DND-41 (cell line): ENCODE measurements at regions not wholly inside any gene's neighbourhood (a gene's known extent, or its start where the extent isn't known, plus 50 kb on each side); places are given as distances from the start of the nearest gene placed in this dataset.

ENCODE experiments used
- ATAC-seq: fragments of 200-7000 bp; cut with Tn5 transposase; 3 replicates; pipeline ENCODE4 v1.9.1; 2021; ENCODE audit warnings: low read depth; ENCODE audit not compliant: insufficient read depth
- DNase-seq: peaks from one replicate; pipeline ENCODE4 v3.0.0-alpha.2; 2020
- H2AFZ ChIP-seq: 2 replicates; pipeline ENCODE4 v1.6.0; 2012; ENCODE audit warnings: low read depth, low read length
- H3K27ac ChIP-seq: 2 replicates; pipeline ENCODE4 v1.5.1; 2012; ENCODE audit warnings: low read length, inconsistent platforms
- H3K27me3 ChIP-seq: fragments of 200-600 bp; sonication (generic); 2 replicates; pipeline ENCODE4 v1.6.0; 2012; ENCODE audit warnings: low read length, mild to moderate bottlenecking, inconsistent platforms; ENCODE audit not compliant: insufficient read depth, poor library complexity
- H3K36me3 ChIP-seq: 2 replicates; pipeline ENCODE4 v1.5.1; 2012; ENCODE audit warnings: low read length, inconsistent platforms; ENCODE audit not compliant: insufficient read depth
- H3K4me1 ChIP-seq: 2 replicates; pipeline ENCODE4 v1.5.1; 2012; ENCODE audit warnings: mild to moderate bottlenecking, low read length; ENCODE audit not compliant: insufficient read depth
- H3K4me2 ChIP-seq: 2 replicates; pipeline ENCODE4 v1.6.0; 2012; ENCODE audit warnings: mild to moderate bottlenecking, moderate library complexity, low read length, inconsistent platforms; ENCODE audit not compliant: insufficient read depth
- H3K4me3 ChIP-seq, 2 experiments: fragments of 200-600 bp in 1 of 2; shearing (Covaris generic) in 1 of 2; 2 replicates each; pipeline ENCODE4 v1.5.1; 2012 to 2016; ENCODE audit warnings: inconsistent platforms in 2 of 2, low read length in 2 of 2, mild to moderate bottlenecking in 2 of 2, low read depth in 1 of 2, moderate library complexity in 1 of 2
- H3K79me2 ChIP-seq: 2 replicates; pipeline ENCODE4 v1.6.0; 2012; ENCODE audit warnings: low read length, inconsistent platforms; ENCODE audit not compliant: insufficient read depth
- H3K9ac ChIP-seq: 2 replicates; pipeline ENCODE4 v1.6.0; 2012; ENCODE audit warnings: low read depth, mild to moderate bottlenecking, inconsistent platforms, low read length, moderate library complexity
- H3K9me3 ChIP-seq: 2 replicates; pipeline ENCODE4 v1.5.1; 2012; ENCODE audit warnings: low read length, moderate library complexity, mild to moderate bottlenecking, inconsistent platforms; ENCODE audit not compliant: insufficient read depth, severe bottlenecking
- H4K20me1 ChIP-seq: 2 replicates; pipeline ENCODE4 v1.6.0; 2012; ENCODE audit warnings: low read length; ENCODE audit not compliant: insufficient read depth
- CTCF ChIP-seq: IDR thresholded peaks from 2 replicates; pipeline ENCODE4 v1.5.1; 2012; ENCODE audit warnings: borderline replicate concordance, low read length, moderate library complexity, mild to moderate bottlenecking; ENCODE audit not compliant: poor library complexity, severe bottlenecking; ENCODE audit errors: extremely low read depth
- EZH2 ChIP-seq: IDR thresholded peaks from 3 replicates; pipeline ENCODE4 v1.6.1; 2012; ENCODE audit warnings: borderline replicate concordance, low read depth, mild to moderate bottlenecking, moderate library complexity, low read length, inconsistent platforms; ENCODE audit not compliant: severe bottlenecking

DNA sequence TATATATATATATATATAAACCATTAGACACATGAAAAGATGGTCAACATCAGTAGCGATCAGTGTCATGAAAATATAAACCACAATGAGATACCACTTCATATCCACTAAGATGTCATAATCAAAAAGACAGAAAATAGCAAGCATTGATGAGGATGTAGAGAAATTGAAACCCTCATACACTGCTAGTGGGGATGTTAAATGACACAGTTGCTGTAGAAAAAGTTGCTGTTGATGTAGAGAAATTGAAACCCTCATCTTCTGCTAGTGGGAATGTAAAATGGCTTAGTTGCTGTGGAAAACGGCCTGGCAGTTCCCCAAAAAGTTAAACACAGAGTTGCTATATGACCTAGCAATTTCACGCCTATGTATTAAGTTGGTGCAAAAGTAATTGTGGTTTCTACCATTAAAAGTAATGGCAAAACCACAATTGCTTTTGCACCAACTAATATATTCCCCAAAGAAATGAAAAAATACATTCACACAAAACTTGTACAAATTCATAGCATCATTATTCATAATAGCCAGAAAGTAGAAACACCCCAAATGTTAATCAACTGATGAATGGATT lies 120.5 kb upstream of the ZWINT start:
- no peaks in the 10 kb centered on the region for H3K9me3 ChIP-seq
- no peak overlapping the region for H3K4me3 ChIP-seq
- no peak overlapping the region for H3K9ac ChIP-seq
- DNase-seq: no peak
- TF ChIP-seq CTCF: no peak
- TF ChIP-seq EZH2: no peak
- no peaks in the 10 kb centered on the region for H3K27me3 ChIP-seq
- H3K27ac ChIP-seq: no peak overlapping the region
- no peak for ATAC-seq
- no peak overlapping the region for H2AFZ ChIP-seq
- no peaks in the 10 kb centered on the region for H3K79me2 ChIP-seq
- no peaks in the 10 kb centered on the region for H3K4me1 ChIP-seq
- H3K4me2 ChIP-seq: no peak overlapping the region
- no peaks in the 10 kb centered on the region for H3K36me3 ChIP-seq
- no peaks in the 10 kb centered on the region for H4K20me1 ChIP-seq

DNA sequence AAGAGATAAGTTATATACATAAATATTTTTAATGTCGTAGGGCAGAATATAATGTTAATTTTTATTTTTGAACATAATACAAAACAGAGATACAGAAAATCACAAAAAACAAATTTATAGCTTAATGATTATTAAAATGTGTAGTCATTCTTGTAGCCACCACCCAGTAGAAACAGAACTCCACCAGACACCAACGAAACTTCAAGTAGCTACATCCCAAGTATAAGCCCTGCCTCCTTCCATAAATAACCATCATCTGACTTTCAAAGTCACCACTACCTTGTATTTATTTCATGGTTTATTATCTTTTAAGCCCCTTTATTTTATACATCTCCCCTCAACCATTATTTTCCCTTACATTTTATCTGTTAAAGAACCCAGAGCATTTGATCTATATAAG lies 111.9 kb upstream of the ZWINT start:
- Histone ChIP-seq H3K36me3 (no peaks in the 10 kb centered on the region), H3K27ac (no peak overlapping the region), H3K4me3 (no peak overlapping the region), H4K20me1 (no peaks in the 10 kb centered on the region), H3K4me2 (no peak overlapping the region), H2AFZ (no peak overlapping the region), H3K4me1 (no peaks in the 10 kb centered on the region), H3K9ac (no peak overlapping the region), H3K9me3 (no peaks in the 10 kb centered on the region), H3K79me2 (no peaks in the 10 kb centered on the region), H3K27me3 (no peaks in the 10 kb centered on the region)
- ATAC-seq (no peak), DNase-seq (no peak)
- TF ChIP-seq CTCF (no peak), EZH2 (no peak)

DNA sequence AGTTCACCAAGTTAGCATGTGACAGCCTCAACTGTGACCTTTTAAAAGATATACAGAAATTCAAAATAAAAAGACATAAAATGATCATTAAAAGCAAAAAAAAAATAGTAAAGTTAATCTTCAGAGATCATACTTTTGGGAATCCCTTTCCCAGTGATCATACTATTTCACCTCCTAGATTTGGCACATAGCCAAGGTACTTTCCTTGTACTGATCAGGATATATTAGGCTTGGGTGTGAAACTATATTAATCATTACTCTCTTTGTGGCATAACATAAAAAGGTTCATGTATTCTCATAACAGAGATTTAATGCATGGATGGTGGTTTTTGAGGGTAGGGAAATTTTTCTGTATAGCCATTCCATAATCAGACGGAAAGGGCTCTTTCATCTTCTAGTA lies 109.6 kb upstream of the ZWINT start:
- Histone ChIP-seq H3K4me1 (no peaks in the 10 kb centered on the region), H4K20me1 (no peaks in the 10 kb centered on the region), H3K36me3 (no peaks in the 10 kb centered on the region), H3K4me2 (no peak overlapping the region), H3K4me3 (no peak overlapping the region), H3K27ac (no peak overlapping the region), H3K27me3 (no peaks in the 10 kb centered on the region), H2AFZ (no peak overlapping the region), H3K9ac (no peak overlapping the region), H3K79me2 (no peaks in the 10 kb centered on the region), H3K9me3 (no peaks in the 10 kb centered on the region)
- TF ChIP-seq CTCF (no peak), EZH2 (no peak)
- DNase-seq (no peak), ATAC-seq (no peak)

GRCh38 chr10:56469482-56469881 lies 108.4 kb upstream of the ZWINT start:
- Histone ChIP-seq H3K4me2 (no peak overlapping the region), H3K79me2 (no peaks in the 10 kb centered on the region), H4K20me1 (no peaks in the 10 kb centered on the region), H3K27ac (no peak overlapping the region), H3K4me3 (no peak overlapping the region), H3K9ac (no peak overlapping the region), H3K9me3 (no peaks in the 10 kb centered on the region), H2AFZ (no peak overlapping the region), H3K27me3 (no peaks in the 10 kb centered on the region), H3K36me3 (no peaks in the 10 kb centered on the region), H3K4me1 (no peaks in the 10 kb centered on the region)
- DNase-seq (no peak), ATAC-seq (no peak)
- TF ChIP-seq EZH2: no peak
- TF ChIP-seq CTCF: no peak
